ENCODE measurements at regions not wholly inside any gene's neighbourhood (a gene's known extent, or its start where the extent isn't known, plus 50 kb on each side); places are given as distances from the start of the nearest gene placed in this dataset.

DNA sequence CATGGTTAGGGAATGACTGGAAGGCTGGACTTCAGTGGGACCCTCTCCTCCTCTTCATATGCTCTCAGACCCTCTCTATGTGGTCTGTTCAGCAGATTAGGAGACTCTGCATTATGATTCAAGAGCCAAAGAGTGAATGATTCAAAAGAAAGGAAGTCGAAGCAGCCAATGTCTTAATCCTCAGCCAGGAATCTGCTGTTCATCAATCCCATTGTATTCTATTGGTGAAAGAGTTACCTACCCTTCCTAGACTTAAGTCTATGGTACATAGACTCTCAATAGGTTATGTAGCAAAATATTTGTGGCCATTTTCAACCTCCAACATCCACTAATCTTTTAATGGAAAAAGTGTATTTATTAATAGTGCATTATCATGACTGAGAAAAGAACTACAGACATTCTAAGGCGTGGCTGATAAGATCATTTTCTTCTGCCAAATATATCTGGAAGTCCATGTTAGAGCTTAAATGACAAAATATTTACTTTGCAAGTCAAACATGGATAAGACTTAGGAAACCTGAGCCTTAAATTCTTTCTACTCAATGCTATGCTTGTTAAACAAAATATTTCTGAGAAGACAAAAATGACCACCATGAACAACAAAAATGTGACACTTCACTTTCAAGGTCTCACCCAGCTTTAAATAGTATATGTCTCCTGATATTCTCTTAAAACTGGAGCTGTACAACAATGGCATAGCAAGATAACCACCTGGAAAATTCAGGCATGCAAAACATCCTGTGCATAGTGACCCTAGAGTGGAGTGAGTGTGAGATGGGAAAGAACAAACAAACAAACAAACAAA, 1100.6 kb downstream of the GALC start:
- TF ChIP-seq, protein P1, sequence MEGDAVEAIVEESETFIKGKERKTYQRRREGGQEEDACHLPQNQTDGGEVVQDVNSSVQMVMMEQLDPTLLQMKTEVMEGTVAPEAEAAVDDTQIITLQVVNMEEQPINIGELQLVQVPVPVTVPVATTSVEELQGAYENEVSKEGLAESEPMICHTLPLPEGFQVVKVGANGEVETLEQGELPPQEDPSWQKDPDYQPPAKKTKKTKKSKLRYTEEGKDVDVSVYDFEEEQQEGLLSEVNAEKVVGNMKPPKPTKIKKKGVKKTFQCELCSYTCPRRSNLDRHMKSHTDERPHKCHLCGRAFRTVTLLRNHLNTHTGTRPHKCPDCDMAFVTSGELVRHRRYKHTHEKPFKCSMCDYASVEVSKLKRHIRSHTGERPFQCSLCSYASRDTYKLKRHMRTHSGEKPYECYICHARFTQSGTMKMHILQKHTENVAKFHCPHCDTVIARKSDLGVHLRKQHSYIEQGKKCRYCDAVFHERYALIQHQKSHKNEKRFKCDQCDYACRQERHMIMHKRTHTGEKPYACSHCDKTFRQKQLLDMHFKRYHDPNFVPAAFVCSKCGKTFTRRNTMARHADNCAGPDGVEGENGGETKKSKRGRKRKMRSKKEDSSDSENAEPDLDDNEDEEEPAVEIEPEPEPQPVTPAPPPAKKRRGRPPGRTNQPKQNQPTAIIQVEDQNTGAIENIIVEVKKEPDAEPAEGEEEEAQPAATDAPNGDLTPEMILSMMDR (IDR thresholded peaks at IDR 0.05) = no peak
- no peak for TF ChIP-seq POLR2A (IDR thresholded peaks at IDR 0.05)

Data from right lobe of liver (tissue), 4 donors.